GM12864 (cell line): ENCODE measurements at regions not wholly inside any gene's neighbourhood (a gene's known extent, or its start where the extent isn't known, plus 50 kb on each side); places are given as distances from the start of the nearest gene placed in this dataset.

ENCODE experiments used
- DNase-seq: peaks from one replicate; pipeline ENCODE4 v3.0.0-alpha.2; 2011; ENCODE audit warnings: low read depth
- H3K4me3 ChIP-seq: 2 replicates; pipeline ENCODE4 v1.5.1; 2011; ENCODE audit warnings: mild to moderate bottlenecking, low read depth, low read length, control low read depth
- CTCF ChIP-seq: IDR thresholded peaks from 2 replicates; pipeline ENCODE4 v1.5.1; 2011; ENCODE audit warnings: low read depth, mild to moderate bottlenecking, moderate library complexity, low read length, control low read depth, inconsistent platforms; ENCODE audit errors: missing control alignments

DNA sequence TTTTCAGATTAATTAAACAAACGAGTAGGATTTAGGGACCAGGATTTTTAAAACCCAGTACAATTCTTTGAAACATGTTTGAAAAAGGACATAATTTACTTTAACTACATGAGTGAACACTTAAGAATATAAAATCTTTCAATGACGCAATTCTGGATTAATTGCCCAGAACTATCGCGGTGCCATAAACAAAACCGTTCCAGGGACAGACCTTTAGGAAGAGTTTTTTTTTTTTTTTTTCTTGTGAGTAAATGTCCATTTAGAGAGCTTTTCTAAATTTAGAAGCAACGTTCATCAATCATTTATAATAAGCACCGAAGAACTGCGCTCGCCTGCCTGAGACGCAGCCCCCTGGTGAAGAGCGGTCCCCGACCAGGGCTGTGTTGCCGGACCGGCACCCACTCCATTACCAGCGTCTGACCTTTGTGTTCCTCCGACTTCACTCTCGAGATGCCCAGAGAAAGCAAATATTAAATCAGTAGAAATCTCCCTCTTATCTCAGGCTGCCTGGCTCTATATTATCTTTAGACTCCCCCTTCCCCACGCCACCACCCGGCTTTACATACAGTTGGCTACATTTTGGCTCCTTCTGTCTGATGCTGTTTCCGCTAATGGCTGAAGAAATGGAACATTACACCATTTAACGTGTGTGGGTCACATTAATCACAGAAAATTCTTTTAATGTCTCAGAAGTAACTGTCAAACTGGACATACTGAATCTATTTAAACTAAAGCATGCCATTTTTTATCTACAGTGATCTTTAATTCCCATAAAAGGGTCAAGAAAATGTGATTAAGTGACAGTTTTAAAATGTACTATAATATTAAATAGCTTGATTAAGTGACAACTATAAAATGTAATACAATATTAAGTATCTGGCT, 364.0 kb upstream of the MEIS1 start:
- DNase-seq: no peak
- TF ChIP-seq CTCF: no peak
- no peak overlapping the region for H3K4me3 ChIP-seq

- TF ChIP-seq CTCF: no peak
- no peak for DNase-seq
- no peak overlapping the region for H3K4me3 ChIP-seq
Measured at GRCh38 chr2:66069937-66070720, 364.8 kb upstream of the MEIS1 start.

- no peak for DNase-seq
- TF ChIP-seq CTCF: no peak
- no peak overlapping the region for H3K4me3 ChIP-seq
Measured at GRCh38 chr2:66066032-66066431, 368.9 kb upstream of the MEIS1 start.

DNA sequence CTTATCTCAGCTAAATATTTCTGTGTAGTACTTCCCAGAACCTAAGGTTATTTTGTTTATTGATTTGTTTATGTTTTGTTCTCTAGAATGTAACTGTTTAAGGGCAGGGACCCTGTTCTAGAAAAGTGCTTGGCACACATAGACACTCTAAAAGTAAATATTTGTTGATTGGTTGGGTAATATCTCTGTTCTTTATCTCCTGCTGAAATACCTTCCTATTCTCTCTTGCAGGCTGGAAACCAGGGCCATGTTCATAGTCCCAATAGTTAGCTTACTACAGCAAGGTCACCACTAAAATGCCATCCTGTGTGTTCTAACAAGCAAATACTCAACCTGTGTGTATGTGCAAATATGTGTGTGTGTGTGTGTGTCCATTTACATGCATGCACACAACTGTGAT, 375.6 kb upstream of the MEIS1 start:
- TF ChIP-seq CTCF: no peak
- H3K4me3 ChIP-seq: no peak overlapping the region
- no peak for DNase-seq

DNA sequence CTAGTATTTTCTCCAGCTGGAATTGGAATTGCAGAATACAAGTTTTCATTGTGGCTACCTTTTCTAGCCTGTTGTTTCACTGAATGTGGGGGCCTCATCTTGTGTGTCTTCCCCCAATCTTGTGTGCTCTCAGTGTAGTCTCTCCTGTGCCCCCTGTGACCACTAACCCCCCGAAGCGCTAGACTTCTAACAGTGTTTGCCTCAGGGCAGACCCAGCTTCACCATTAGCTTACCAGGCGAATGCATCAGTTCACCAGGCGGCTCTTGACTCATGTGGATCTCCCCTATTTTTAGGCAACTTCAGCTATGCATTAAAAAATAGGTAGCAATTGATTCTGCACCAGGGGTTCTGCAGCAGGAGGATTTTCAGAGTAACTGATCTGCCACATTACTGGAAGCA, 376.2 kb upstream of the MEIS1 start:
- TF ChIP-seq CTCF: no peak
- DNase-seq: no peak
- no peak overlapping the region for H3K4me3 ChIP-seq

- DNase-seq: no peak
- no peak overlapping the region for H3K4me3 ChIP-seq
- TF ChIP-seq CTCF: no peak
Measured at GRCh38 chr2:66057844-66058243, 377.1 kb upstream of the MEIS1 start.

- DNase-seq: no peak
- TF ChIP-seq CTCF: no peak
- H3K4me3 ChIP-seq: no peak overlapping the region
Measured at GRCh38 chr2:66050392-66050791, 384.5 kb upstream of the MEIS1 start.
